HFF-Myc (cell line): ENCODE measurements at regions not wholly inside any gene's neighbourhood (a gene's known extent, or its start where the extent isn't known, plus 50 kb on each side); places are given as distances from the start of the nearest gene placed in this dataset.
"Not testable (repeated sequence)": the region's sequence is repeated elsewhere in the genome, so short reads cannot be mapped to it uniquely, and the experiment has no call there.

ENCODE experiments used
- DNase-seq: peaks from one replicate; pipeline ENCODE4 v3.0.0-alpha.2; 2011; ENCODE audit warnings: low read depth; ENCODE audit errors: extremely low read depth
- H3K4me3 ChIP-seq: replicated peaks from 2 replicates; pipeline ENCODE4 v1.5.1; 2011; ENCODE audit warnings: low read depth, mild to moderate bottlenecking, control low read depth, low read length
- TF ChIP-seq, protein P1 (sequence below): IDR thresholded peaks from 2 replicates; pipeline ENCODE4 v1.5.1; 2012; ENCODE audit warnings: mild to moderate bottlenecking, low read depth, low read length, control low read depth; ENCODE audit errors: missing control alignments

DNA sequence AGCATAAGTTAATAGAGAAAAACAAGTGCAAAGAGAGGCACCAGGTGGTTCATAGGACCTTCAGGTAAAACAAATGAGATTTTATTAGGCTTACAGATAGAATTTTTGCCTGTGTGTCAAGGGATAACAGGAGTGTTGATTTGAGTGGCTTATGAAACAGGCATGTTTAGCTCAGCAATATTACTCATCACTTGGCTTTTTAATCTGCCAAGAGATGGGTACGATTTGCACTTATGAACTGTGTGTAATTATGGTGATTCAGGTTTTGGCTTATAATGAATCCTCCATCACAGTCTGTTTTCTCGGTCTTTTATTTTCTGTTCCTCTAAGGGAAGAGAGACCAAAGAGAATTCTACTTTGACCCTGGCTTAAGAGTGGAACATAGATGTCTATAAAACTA lies 199.3 kb downstream of the DMRTA1 start:
- TF ChIP-seq, protein P1, sequence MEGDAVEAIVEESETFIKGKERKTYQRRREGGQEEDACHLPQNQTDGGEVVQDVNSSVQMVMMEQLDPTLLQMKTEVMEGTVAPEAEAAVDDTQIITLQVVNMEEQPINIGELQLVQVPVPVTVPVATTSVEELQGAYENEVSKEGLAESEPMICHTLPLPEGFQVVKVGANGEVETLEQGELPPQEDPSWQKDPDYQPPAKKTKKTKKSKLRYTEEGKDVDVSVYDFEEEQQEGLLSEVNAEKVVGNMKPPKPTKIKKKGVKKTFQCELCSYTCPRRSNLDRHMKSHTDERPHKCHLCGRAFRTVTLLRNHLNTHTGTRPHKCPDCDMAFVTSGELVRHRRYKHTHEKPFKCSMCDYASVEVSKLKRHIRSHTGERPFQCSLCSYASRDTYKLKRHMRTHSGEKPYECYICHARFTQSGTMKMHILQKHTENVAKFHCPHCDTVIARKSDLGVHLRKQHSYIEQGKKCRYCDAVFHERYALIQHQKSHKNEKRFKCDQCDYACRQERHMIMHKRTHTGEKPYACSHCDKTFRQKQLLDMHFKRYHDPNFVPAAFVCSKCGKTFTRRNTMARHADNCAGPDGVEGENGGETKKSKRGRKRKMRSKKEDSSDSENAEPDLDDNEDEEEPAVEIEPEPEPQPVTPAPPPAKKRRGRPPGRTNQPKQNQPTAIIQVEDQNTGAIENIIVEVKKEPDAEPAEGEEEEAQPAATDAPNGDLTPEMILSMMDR: no peak

DNA sequence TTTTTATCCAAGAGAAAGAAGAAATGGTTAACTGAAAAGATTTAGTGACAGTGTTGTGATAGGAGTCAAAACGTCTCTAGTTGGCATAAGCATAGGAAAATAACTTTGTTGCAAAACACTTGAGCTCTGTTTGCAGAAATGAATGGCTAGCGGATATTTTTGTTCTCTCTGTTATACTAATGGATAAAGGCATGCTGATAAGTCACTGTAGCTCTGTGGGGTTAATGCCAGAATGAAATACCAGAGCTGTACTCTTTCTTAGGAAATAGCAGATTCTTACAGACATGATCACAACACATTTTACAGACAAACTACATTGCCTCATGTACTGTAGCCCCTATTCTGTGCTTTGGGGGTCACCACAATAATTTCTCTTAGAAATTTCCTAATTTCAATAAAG lies 202.8 kb downstream of the DMRTA1 start:
- DNase-seq: no peak
- TF ChIP-seq, protein P1: no peak
- H3K4me3 ChIP-seq: no peak overlapping the region

More for the DNA sequence above, 199.3 kb downstream of the DMRTA1 start:
- DNase-seq: no peak
- H3K4me3 ChIP-seq: no peak overlapping the region

DNA sequence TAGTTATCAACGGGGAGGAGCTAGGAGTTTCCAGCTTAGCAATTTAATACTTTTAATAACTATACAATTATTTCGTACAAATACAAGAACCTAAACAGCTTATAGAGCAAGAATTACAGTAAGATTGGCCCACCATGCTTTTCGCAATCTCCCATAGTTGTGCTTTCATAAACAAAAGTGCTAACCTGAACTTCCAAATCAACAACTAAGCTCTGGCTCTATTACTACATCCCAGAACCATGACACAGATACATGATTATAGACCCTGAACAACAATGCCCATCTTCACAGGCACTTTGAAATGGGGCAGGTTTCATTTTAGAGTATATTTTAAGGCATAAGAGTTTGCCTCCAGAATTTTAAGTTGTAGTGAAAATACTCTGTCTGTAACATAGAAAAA lies 203.5 kb downstream of the DMRTA1 start:
- TF ChIP-seq, protein P1: no peak
- no peak overlapping the region for H3K4me3 ChIP-seq
- DNase-seq: no peak

DNA sequence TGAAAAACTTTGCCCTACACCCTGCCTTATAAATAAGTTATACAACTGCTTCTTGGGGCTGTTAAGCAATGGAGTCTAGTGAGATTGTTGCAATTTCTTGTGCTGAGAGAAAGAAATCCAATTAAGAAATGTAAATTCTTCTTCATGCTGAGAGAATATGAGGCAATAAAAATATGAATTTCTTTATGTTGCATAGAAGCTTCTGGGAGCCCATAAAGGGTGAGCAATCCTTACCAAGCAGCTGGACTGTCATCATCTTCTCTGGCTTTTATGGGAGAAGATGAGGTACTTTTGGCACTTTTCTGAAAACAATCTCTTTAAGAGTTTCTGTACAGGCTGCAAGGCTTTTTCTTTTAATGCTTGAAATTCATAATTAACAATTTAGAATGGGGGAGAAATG lies 204.3 kb downstream of the DMRTA1 start:
- TF ChIP-seq, protein P1: no peak
- no peak overlapping the region for H3K4me3 ChIP-seq
- DNase-seq: no peak

DNA sequence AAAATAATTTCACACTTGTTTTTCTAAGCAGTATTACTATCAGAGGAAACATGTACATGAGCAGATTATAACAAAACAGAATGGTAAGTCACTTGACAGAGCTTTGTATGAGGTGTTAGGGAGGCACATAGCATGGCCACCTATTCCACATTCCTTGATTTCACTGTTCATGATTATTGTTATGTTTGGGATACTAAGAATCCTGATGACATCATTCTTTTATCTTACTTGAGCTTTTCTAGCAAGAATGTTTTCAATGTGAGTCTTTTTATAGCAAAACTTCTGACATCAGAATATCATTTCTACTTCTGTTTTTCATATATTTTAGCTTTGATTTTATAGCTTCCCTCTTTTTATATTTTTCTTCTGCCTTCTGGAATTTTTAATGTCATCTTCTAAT lies 208.2 kb downstream of the DMRTA1 start:
- TF ChIP-seq, protein P1: no peak
- no peak for DNase-seq

DNA sequence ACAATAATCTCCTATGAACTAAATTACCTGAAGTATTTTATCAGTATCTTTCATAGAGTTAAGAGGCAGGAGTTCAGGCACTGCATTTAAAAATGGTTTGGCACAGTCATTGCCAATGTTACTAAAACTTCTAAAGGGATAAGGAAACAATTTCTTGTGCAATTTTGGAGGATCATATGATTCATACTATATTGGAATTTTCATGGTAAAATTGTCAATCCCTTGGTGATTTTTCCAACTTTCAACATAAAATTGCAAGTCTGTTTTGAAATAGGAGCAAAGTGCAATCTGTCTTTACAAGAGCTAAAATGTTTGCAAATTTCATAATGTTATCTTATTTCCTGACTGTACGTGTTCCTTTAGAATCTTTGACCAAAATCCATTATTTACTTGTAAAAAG lies 211.1 kb downstream of the DMRTA1 start:
- H3K4me3 ChIP-seq: no peak overlapping the region
- DNase-seq: no peak
- TF ChIP-seq, protein P1: no peak

More for the DNA sequence above, 208.2 kb downstream of the DMRTA1 start:
- H3K4me3 ChIP-seq: no peak overlapping the region

DNA sequence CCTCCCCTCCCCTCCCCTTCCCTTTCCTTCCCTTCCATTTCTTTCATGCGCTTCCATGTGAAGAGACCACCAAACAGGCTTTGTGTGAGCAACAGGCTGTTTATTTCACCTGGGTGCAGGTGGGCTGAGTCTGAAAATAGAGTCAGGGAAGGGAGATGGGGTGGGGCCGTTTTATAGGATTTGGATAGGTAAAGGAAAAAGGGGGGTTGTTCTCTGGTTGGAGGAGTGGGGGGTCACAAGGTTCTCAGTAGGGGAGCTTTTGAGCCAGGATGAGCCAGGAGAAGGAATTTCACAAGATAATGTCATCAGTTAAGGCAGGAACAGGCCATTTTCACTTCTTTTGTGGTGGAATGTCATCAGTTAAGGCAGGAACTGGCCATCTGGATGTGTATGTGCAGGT lies 211.9 kb downstream of the DMRTA1 start:
- H3K4me3 ChIP-seq, DNase-seq: not testable (repeated sequence)
